GM12892 (cell line): ENCODE measurements at regions not wholly inside any gene's neighbourhood (a gene's known extent, or its start where the extent isn't known, plus 50 kb on each side); places are given as distances from the start of the nearest gene placed in this dataset.

Experiments
- POLR2A ChIP-seq: IDR thresholded peaks from 2 replicates; pipeline ENCODE4 v1.6.1; 2011; ENCODE audit warnings: low read depth, low read length, control low read depth
- POLR2AphosphoS5 ChIP-seq: IDR thresholded peaks from 2 replicates; pipeline ENCODE4 v1.6.1; 2011; ENCODE audit warnings: low read depth, low read length, control low read depth
- TAF1 ChIP-seq: IDR thresholded peaks from 2 replicates; pipeline ENCODE4 v1.6.1; 2011; ENCODE audit warnings: low read depth, mild to moderate bottlenecking, control low read depth, low read length, borderline replicate concordance

DNA sequence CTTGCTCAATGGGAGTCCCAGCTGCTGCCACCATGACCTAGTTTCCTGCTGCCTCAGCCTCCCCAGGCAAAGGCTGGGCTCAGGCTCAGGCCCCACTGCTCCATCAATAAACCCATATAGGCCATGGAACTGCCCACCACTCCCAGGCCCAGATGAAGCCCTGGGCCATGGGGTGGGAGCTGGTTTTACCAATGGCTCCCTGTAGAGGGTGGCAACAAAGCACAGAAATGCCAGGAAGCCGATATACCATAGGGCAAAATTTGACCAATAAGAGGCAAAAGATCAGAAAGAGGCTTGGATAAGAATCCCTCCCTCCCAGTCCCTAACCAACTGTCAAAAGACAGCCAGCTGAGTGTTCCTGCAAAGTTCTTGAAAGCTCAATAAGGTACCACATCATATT lies 101.8 kb upstream of the DOCK1 start:
- TF ChIP-seq POLR2A, result no peak
- TF ChIP-seq TAF1, result no peak
- TF ChIP-seq POLR2AphosphoS5, result no peak
